ENCODE measurements at regions not wholly inside any gene's neighbourhood (a gene's known extent, or its start where the extent isn't known, plus 50 kb on each side); places are given as distances from the start of the nearest gene placed in this dataset.

DNA sequence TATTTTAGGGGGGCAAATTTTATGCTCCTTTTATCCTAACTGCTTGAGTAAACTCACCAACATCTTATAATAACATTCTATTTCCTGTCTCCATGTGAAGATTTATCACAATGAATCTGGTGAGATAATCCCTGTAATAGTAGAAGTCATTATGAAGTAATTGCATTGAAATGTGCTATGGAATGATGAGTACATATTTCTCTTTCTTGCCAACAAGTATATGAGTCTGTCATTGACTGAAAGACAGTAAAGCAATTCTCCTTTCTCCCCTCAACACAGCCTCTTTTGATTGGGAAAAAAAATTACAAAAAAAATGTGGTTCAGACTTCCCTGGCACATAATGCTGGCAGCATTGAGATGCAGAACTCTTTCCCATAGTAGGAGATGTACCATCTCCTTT lies 459.2 kb upstream of the RGMB start:
- peaks cover 0 to 7% of the 10 kb centered on the region in 2 donors for H3K4me1 ChIP-seq (ENCODE audit: control insufficient read depth in 1 of 2, insufficient read depth in 2 of 2, low read length in 2 of 2)
- no peaks in the 10 kb centered on the region for H3K36me3 ChIP-seq (replicated peaks in 1 of 2; ENCODE audit: control insufficient read depth in 1 of 2, insufficient read depth in 2 of 2, low read length in 2 of 2)
- intact Hi-C loops (cut with micrococcal nuclease): no loop called here
- H3K9ac ChIP-seq (ENCODE audit: insufficient read depth, low read length, poor library complexity, severe bottlenecking): no peak overlapping the region
- H3K9me3 ChIP-seq (replicated peaks in 1 of 2; ENCODE audit: control insufficient read depth in 1 of 2, insufficient read depth in 1 of 2, low read length in 2 of 2): no peaks in the 10 kb centered on the region
- Mint-ChIP-seq H3K36me3 (no peaks in the 10 kb centered on the region), H3K27me3 (ENCODE audit: low read depth in 3 of 3) (peaks cover 0 to 3% (median 1%) of the 10 kb centered on the region in 3 donors), H3K9me3 (peaks cover 0 to 2% (median 0%) of the 10 kb centered on the region in 7 donors), H3K4me1 (peaks cover 5% of the 10 kb centered on the region), H3K27ac (no peak overlapping the region), H3K4me3 (no peak overlapping the region)
- no peak for DNase-seq
- no peak overlapping the region for H3K4me2 ChIP-seq (replicated peaks; ENCODE audit: extremely low read depth, low read length, poor library complexity, severe bottlenecking)
- no peaks in the 10 kb centered on the region for H3K79me2 ChIP-seq (ENCODE audit: insufficient read depth, low read length)
- no peaks in the 10 kb centered on the region for H3K27me3 ChIP-seq (ENCODE audit: control insufficient read depth in 2 of 2, insufficient read depth in 2 of 2, low read length in 2 of 2)
- H4K20me1 ChIP-seq (ENCODE audit: insufficient read depth, low read length): no peaks in the 10 kb centered on the region
- H3K4me3 ChIP-seq (replicated peaks in 1 of 3; ENCODE audit: low read depth in 2 of 3, low read length in 3 of 3): no peak overlapping the region
- TF ChIP-seq, protein P1, sequence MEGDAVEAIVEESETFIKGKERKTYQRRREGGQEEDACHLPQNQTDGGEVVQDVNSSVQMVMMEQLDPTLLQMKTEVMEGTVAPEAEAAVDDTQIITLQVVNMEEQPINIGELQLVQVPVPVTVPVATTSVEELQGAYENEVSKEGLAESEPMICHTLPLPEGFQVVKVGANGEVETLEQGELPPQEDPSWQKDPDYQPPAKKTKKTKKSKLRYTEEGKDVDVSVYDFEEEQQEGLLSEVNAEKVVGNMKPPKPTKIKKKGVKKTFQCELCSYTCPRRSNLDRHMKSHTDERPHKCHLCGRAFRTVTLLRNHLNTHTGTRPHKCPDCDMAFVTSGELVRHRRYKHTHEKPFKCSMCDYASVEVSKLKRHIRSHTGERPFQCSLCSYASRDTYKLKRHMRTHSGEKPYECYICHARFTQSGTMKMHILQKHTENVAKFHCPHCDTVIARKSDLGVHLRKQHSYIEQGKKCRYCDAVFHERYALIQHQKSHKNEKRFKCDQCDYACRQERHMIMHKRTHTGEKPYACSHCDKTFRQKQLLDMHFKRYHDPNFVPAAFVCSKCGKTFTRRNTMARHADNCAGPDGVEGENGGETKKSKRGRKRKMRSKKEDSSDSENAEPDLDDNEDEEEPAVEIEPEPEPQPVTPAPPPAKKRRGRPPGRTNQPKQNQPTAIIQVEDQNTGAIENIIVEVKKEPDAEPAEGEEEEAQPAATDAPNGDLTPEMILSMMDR (IDR thresholded peaks at IDR 0.05): no peak
- H3K27ac ChIP-seq (ENCODE audit: low read depth in 1 of 2, low read length in 2 of 2): no peak overlapping the region
- H2AFZ ChIP-seq (ENCODE audit: insufficient read depth, low read depth, low read length, poor library complexity, severe bottlenecking): no peak overlapping the region

DNA sequence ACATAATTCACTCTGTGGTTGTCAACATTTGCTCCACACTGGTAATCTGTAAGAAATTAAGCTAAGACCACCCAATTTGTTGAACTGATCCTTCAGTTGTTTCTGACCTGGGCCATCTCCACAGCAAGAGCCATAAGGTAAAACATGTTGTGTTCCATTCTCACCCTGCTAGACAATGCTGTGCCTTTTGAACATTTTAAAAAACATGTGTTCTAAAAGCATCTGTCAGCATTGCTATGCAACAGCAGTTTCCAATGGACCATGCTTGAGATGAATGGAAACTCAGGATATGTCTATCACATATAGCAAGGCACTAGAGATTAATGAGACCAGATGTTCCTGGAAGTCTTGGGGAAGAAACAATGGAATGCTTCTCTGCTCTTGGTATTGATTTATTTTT lies 455.1 kb upstream of the RGMB start:
- intact Hi-C loops (cut with micrococcal nuclease): no loop called here
- Mint-ChIP-seq H3K9me3 (peaks cover 0 to 1% (median 0%) of the 10 kb centered on the region in 7 donors), H3K27me3 (ENCODE audit: low read depth in 3 of 3) (no peaks in the 10 kb centered on the region), H3K36me3 (no peaks in the 10 kb centered on the region), H3K27ac (no peak overlapping the region), H3K4me3 (no peak overlapping the region), H3K4me1 (no peaks in the 10 kb centered on the region)
- H2AFZ ChIP-seq (ENCODE audit: insufficient read depth, low read depth, low read length, poor library complexity, severe bottlenecking): no peak overlapping the region
- H3K79me2 ChIP-seq (ENCODE audit: insufficient read depth, low read length): no peaks in the 10 kb centered on the region
- H4K20me1 ChIP-seq (ENCODE audit: insufficient read depth, low read length): no peaks in the 10 kb centered on the region
- no peak overlapping the region for H3K4me2 ChIP-seq (replicated peaks; ENCODE audit: extremely low read depth, low read length, poor library complexity, severe bottlenecking)
- DNase-seq: no peak
- no peaks in the 10 kb centered on the region for H3K27me3 ChIP-seq (ENCODE audit: control insufficient read depth in 2 of 2, insufficient read depth in 2 of 2, low read length in 2 of 2)
- H3K27ac ChIP-seq (ENCODE audit: low read depth in 1 of 2, low read length in 2 of 2): no peak overlapping the region
- TF ChIP-seq, protein P1 (IDR thresholded peaks at IDR 0.05): no peak
- H3K9me3 ChIP-seq (replicated peaks in 1 of 2; ENCODE audit: control insufficient read depth in 1 of 2, insufficient read depth in 1 of 2, low read length in 2 of 2): no peaks in the 10 kb centered on the region
- H3K9ac ChIP-seq (ENCODE audit: insufficient read depth, low read length, poor library complexity, severe bottlenecking): no peak overlapping the region
- H3K4me3 ChIP-seq (replicated peaks in 1 of 3; ENCODE audit: low read depth in 2 of 3, low read length in 3 of 3): no peak overlapping the region
- no peaks in the 10 kb centered on the region for H3K36me3 ChIP-seq (replicated peaks in 1 of 2; ENCODE audit: control insufficient read depth in 1 of 2, insufficient read depth in 2 of 2, low read length in 2 of 2)
- H3K4me1 ChIP-seq (ENCODE audit: control insufficient read depth in 1 of 2, insufficient read depth in 2 of 2, low read length in 2 of 2): no peaks in the 10 kb centered on the region
